HCT116 (cell line): ENCODE measurements at regions not wholly inside any gene's neighbourhood (a gene's known extent, or its start where the extent isn't known, plus 50 kb on each side); places are given as distances from the start of the nearest gene placed in this dataset.

Experiments used
- ATAC-seq: fragments of 200-7000 bp; cut with Tn5 transposase; 2 replicates; pipeline ENCODE4 v1.9.1; 2020; ENCODE audit warnings: mild to moderate bottlenecking, moderate library complexity
- BruUV-seq: library from RNA; stranded (reverse); fragments of 400-500 nt; replicated peaks from 2 replicates; lab custom pipeline; 2021; lab: Mats Ljungman, UMichigan
- CTCF ChIA-PET: fragments of 300-600 bp; sonication (Branson Sonifier 250); formaldehyde crosslinking; loops from one replicate; lab custom pipeline; 2021; ENCODE audit warnings: antibody characterized with exemption; lab: Charles Lee
- POLR2A ChIA-PET: fragments of 300-600, 350-600 bp; sonication (Branson Sonifier 250); formaldehyde crosslinking; loops from one replicate; lab custom pipeline; 2021; ENCODE audit warnings: antibody characterized with exemption; lab: Charles Lee
- RAD21 ChIA-PET, 2 experiments: fragments of 300-600 bp; sonication (Branson Sonifier 250); formaldehyde crosslinking; loops; one replicate each; lab custom pipeline; 2023; ENCODE audit warnings: low total read pairs in 2 of 2; ENCODE audit not compliant: uncharacterized antibody in 2 of 2, unreplicated experiment in 2 of 2, low non-redundant PET in 1 of 2; lab: Charles Lee
- DNase-seq: peaks from one replicate; pipeline ENCODE4 v3.0.0-alpha.2; 2010; ENCODE audit warnings: low read depth, low spot score
- H2AFZ ChIP-seq: fragments of 200-600 bp; shearing (Covaris generic), sonication (generic); 2 replicates; pipeline ENCODE4 v1.6.1; 2017; ENCODE audit warnings: low read depth, mixed run types, mixed read lengths, antibody characterized with exemption, low read length; ENCODE audit not compliant: poor library complexity, severe bottlenecking
- H3K27ac ChIP-seq: 2 replicates; pipeline ENCODE4 v1.5.1; 2012; ENCODE audit warnings: low read depth, low read length
- H3K27me3 ChIP-seq: fragments of 200-600 bp; sonication (generic); 2 replicates; pipeline ENCODE4 v1.6.1; 2016; ENCODE audit warnings: mixed run types, low read length, mixed read lengths; ENCODE audit not compliant: insufficient read depth
- H3K36me3 ChIP-seq, 2 experiments: fragments of 200-500 bp in 1 of 2; fragments of 200-600 bp in 1 of 2; sonication (Bioruptor generic) in 1 of 2; sonication (generic) in 1 of 2; 2 replicates each; pipeline versions ENCODE4 v1.5.1 to v1.6.1; 2014 to 2016; ENCODE audit warnings: low read length in 2 of 2, inconsistent platforms in 1 of 2, mixed read lengths in 1 of 2, mixed run types in 1 of 2; ENCODE audit not compliant: insufficient read depth in 2 of 2, control insufficient read depth in 1 of 2
- H3K4me1 ChIP-seq, 2 experiments: fragments of 200-600 bp in 1 of 2; sonication (generic) in 1 of 2; 2 replicates each; pipeline versions ENCODE4 v1.5.1 to v1.6.1; 2012 to 2017; ENCODE audit warnings: low read length in 2 of 2, inconsistent platforms in 1 of 2, mild to moderate bottlenecking in 1 of 2, mixed read lengths in 1 of 2, mixed run types in 1 of 2, moderate library complexity in 1 of 2; ENCODE audit not compliant: insufficient read depth in 2 of 2, control insufficient read depth in 1 of 2
- H3K4me2 ChIP-seq: fragments of 200-600 bp; sonication (generic); 2 replicates; pipeline ENCODE4 v1.6.1; 2017; ENCODE audit warnings: mixed run types, low read length, mixed read lengths
- H3K4me3 ChIP-seq, 2 experiments: fragments of 200-600 bp in 1 of 2; sonication (generic) in 1 of 2; replicated peaks in 1 of 2; 2 replicates each; pipeline ENCODE4 v1.5.1; 2011 to 2016; ENCODE audit warnings: low read length in 2 of 2, control low read depth in 1 of 2, low read depth in 1 of 2, mild to moderate bottlenecking in 1 of 2, mixed read lengths in 1 of 2, mixed run types in 1 of 2
- H3K79me2 ChIP-seq: fragments of 200-600 bp; sonication (generic); 2 replicates; pipeline ENCODE4 v1.6.1; 2017; ENCODE audit warnings: mild to moderate bottlenecking, mixed run types, low read length, moderate library complexity, mixed read lengths; ENCODE audit not compliant: insufficient read depth
- H3K9ac ChIP-seq: fragments of 200-600 bp; sonication (generic); 2 replicates; pipeline ENCODE4 v1.6.1; 2016; ENCODE audit warnings: low read length, mixed read lengths
- H3K9me2 ChIP-seq: fragments of 200-600 bp; sonication (generic), shearing (Covaris generic); 2 replicates; pipeline ENCODE4 v1.6.1; 2017; ENCODE audit warnings: mixed run types, mild to moderate bottlenecking, moderate library complexity; ENCODE audit not compliant: insufficient read depth
- H3K9me3 ChIP-seq, 2 experiments: fragments of 200-500 bp in 1 of 2; fragments of 200-600 bp in 1 of 2; sonication (Bioruptor generic) in 1 of 2; sonication (generic) in 1 of 2; 2 replicates each; pipeline ENCODE4 v1.6.1; 2014 to 2017; ENCODE audit warnings: low read length in 2 of 2, mixed read lengths in 2 of 2, inconsistent platforms in 1 of 2, low read depth in 1 of 2, mild to moderate bottlenecking in 1 of 2, mixed run types in 1 of 2, moderate library complexity in 1 of 2; ENCODE audit not compliant: control insufficient read depth in 1 of 2, insufficient read depth in 1 of 2
- H4K20me1 ChIP-seq: fragments of 200-600 bp; sonication (generic), shearing (Covaris generic); 2 replicates; pipeline ENCODE4 v1.6.1; 2017; ENCODE audit warnings: mixed run types, mild to moderate bottlenecking, moderate library complexity; ENCODE audit not compliant: insufficient read depth
- ATF3 ChIP-seq: IDR thresholded peaks from 2 replicates; pipeline ENCODE4 v1.6.1; 2012
- CTCF ChIP-seq, 3 experiments: fragments of 200-600 bp in 1 of 3; sonication (generic) in 1 of 3; IDR thresholded peaks in 2 of 3; conservative IDR thresholded peaks in 1 of 3; 2 replicates each; pipeline ENCODE4 v1.5.1; 2012 to 2017; ENCODE audit warnings: low read depth in 2 of 3, low read length in 2 of 3, antibody characterized with exemption in 1 of 3, borderline replicate concordance in 1 of 3, control low read depth in 1 of 3, mild to moderate bottlenecking in 1 of 3, mixed read lengths in 1 of 3, mixed run types in 1 of 3, moderate library complexity in 1 of 3; ENCODE audit not compliant: insufficient read depth in 1 of 3
- EGR1 ChIP-seq: IDR thresholded peaks from 2 replicates; pipeline ENCODE4 v1.6.1; 2012; ENCODE audit warnings: low read depth
- FOSL1 ChIP-seq: IDR thresholded peaks from 2 replicates; pipeline ENCODE4 v1.6.1; 2012; ENCODE audit warnings: low read depth
- MAX ChIP-seq: IDR thresholded peaks from 2 replicates; pipeline ENCODE4 v1.6.1; 2012
- SIN3A ChIP-seq: IDR thresholded peaks from 2 replicates; pipeline ENCODE4 v1.6.1; 2012; ENCODE audit warnings: low read depth
- ZNF274 ChIP-seq: fragments of 200-500 bp; sonication (Bioruptor generic); IDR thresholded peaks from 2 replicates; pipeline ENCODE4 v1.6.1; 2014; ENCODE audit warnings: mild to moderate bottlenecking, low read depth, low read length, inconsistent platforms
- intact Hi-C: fragments of 100-400 bp; cut with micrococcal nuclease; formaldehyde crosslinking; loops from 2 replicates; pipeline ENCODE4 v1.10.0; 2022

GRCh38 chr6:28632326-28632851 lies 106.7 kb downstream of the GPX5 start:
- no peaks in the 10 kb centered on the region for H4K20me1 ChIP-seq
- no peaks in the 10 kb centered on the region for H3K9me2 ChIP-seq
- ATAC-seq (no peak), DNase-seq (no peak)
- no peaks in the 10 kb centered on the region for H3K27me3 ChIP-seq
- no TSS peak for BruUV-seq
- RAD21 ChIA-PET: no interaction called here
- no peaks in the 10 kb centered on the region for H3K36me3 ChIP-seq
- H3K4me3 ChIP-seq: no peak overlapping the region
- no peak overlapping the region for H3K4me2 ChIP-seq
- intact Hi-C loops: no loop called here
- CTCF ChIA-PET: no interaction called here
- TF ChIP-seq SIN3A (no peak), ZNF274 (no peak), FOSL1 (no peak), ATF3 (no peak), MAX (no peak), CTCF (IDR thresholded peaks at IDR 0.05 in 2 of 3, conservative IDR thresholded peaks at IDR 0.05 in 1 of 3; ENCODE audit: borderline replicate concordance in 1 of 3, insufficient read depth in 1 of 3, low read depth in 2 of 3, low read length in 2 of 3) (no peak), EGR1 (no peak)
- no peaks in the 10 kb centered on the region for H3K9me3 ChIP-seq
- POLR2A ChIA-PET: no interaction called here
- H3K79me2 ChIP-seq: no peaks in the 10 kb centered on the region
- no peak overlapping the region for H3K9ac ChIP-seq
- H2AFZ ChIP-seq: no peak overlapping the region
- no peaks in the 10 kb centered on the region for H3K4me1 ChIP-seq
- no peak overlapping the region for H3K27ac ChIP-seq
